Fibroblast of skin of left biceps (primary cell): ENCODE measurements at regions not wholly inside any gene's neighbourhood (a gene's known extent, or its start where the extent isn't known, plus 50 kb on each side); places are given as distances from the start of the nearest gene placed in this dataset.
"Not testable (repeated sequence)": the region's sequence is repeated elsewhere in the genome, so short reads cannot be mapped to it uniquely, and the experiment has no call there.

Experiments used
- DNase-seq, 2 experiments: peaks; one replicate each; pipeline ENCODE4 v3.0.0-alpha.2; 2013; ENCODE audit warnings: low read depth in 2 of 2

DNA sequence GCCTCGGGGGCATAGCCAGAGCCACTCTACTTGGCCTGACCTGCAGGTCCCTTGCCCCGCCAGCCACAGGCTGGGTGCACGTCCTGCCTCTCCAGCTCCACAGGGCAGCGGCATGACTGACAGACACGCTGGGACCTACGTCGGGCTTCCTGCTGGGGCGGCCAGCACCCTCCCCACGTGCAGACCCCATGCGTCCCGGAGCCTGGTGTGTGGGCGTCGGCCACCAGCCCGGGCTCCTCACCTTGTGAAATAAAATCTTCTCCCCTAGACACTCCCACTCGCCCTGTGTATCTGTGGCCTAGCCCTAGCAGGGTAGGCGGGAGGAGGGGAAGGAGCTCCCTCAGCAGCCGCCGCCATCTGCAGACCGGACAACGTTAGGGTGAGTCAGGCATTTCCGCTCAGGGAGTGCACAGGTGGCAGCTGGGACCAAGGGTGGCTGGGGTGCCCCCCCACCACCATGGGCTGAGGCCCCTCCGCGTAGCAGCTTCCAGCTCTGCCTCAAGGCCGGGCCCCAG is 119.5 kb downstream of the IGLL1 start:
- not testable (repeated sequence) for DNase-seq

GRCh38 chr22:23459645-23460516 is 120.2 kb downstream of the IGLL1 start:
- DNase-seq, result not testable (repeated sequence)

- no peak for DNase-seq
Observed at GRCh38 chr22:23458663-23459541, 121.2 kb downstream of the IGLL1 start.

GRCh38 chr22:23457380-23457985 is 122.6 kb downstream of the IGLL1 start:
- DNase-seq, result no peak

DNA sequence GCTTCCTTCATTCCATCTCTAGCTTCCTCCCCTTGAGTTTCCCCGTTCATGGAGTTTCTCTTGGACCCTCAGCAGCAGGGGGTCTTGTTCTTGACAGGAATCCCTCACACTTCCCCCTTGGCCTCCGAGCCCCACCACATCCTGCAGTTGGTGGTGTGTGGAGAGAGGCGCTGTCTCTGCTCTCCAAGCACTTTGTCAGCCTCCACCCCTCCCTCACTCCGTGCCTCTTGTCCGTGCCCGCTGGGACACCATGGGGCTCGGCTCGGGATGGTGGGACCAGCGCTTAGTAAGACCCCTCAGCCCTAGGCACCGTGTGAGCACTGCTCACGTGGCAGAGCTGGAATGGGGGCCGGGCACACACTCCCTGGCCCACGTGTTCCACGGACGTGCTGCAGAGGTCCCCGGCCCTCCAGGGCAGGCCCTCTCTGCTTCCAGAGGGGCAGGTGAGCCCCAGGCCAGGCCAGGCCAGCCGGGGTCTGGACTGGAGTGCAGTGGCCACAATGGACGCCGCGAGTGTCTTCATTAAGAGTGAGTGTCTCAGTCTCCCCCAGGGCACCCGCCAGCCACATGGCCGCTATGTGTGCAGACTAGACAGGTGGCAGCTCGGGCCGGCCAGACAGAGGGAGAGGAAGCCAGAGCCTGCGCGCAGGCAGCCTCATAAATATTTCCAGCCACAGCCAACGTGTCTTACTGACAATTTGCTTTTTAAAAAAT is 123.3 kb downstream of the IGLL1 start:
- not testable (repeated sequence) for DNase-seq

DNA sequence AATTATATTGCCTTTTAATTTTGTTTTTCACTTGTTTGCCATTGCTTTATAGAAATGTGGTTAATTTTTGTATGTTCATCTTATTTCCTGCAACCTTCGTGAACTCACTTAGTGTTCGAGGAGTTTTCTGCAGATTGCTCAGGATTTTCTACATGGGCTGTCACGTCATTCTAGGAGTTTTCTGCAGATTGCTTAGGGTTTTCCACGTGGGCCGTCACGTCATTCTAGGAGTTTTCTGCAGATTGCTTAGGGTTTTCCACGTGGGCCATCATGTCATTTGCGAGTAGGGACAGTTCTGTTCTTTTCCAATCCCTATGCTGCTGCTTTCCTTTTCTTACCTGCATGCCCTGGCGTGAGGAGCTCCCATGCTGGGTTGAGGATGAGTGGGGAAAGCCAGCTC is 125.7 kb downstream of the IGLL1 start:
- not testable (repeated sequence) for DNase-seq

- no peak for DNase-seq
Observed at GRCh38 chr22:23453277-23453676, 126.8 kb downstream of the IGLL1 start.

DNA sequence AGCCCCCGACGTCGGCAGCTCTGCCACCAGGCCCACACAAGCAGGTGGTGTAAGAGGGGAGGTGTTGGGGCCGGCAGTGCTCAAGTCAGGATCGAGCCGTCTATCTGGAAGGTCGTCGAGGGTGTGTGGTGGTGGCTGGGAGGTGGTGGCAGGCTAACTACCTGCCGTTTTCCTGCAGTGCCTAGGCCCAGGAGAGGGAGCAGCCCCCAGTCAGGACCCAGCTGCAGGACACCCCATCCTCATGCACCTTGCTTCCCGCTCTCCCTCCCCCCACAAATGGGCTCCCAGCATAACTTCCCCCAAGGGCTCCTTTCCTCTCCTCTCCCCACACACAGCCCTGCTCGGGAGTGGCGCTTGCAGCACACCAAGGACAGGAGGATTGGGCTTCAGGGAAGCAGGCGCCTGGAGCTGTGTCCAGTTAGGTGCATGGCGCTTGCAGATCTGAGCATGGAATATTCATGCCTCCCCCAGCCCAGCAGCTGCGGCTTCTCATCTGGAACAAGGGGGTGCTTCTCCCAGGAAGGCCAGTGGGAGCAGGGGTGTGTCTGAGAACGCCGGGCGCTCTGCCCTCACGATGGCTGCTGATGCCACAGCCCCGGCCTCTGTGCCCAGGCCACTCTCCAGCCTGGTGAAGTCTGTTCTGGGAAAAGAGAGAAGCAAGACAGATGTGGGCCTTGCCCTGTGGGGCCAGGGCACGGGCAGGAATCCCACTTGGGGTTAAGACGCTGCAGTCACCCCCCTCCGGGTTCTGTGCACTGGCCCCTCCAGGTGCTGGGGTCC is 127.7 kb downstream of the IGLL1 start:
- DNase-seq, result no peak

DNA sequence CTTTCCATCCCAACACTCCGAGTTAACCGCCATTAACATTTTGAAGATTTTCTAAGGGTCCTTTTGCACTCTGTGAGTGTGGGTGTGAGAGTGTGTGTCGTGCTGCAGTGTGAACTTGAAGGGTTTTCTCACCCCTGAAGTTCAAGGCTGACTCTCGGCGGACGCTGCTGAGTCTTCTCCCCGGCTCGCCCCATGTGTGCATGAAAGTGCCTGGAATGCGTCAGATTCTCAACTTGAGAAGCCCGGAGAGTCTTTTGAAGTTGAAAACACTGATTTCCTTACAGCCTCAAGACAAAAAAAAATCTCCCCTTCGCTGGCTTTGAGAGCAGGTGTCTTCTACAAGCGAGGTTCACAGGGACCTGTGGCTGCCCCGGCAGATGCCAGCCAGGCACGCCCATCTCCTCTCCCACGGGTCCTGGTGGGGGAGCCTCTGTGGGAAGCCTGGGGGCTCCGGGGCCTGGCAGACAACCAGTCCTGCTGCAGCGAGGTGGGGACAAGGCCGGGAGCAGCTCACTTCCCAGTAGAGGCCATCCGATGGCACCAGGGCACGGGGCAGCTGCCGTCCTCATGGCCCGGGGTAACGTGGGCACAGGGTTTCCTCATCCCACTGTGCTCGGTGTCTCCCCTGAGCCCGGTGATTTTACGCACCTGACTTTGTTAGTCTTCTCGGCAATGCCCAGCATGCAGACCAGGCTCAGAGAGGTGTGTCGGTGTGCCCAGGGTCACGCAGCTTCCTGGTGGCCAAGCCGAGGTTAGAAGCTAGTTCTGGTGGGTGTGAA is 128.4 kb downstream of the IGLL1 start:
- DNase-seq, result not testable (repeated sequence)

GRCh38 chr22:23450821-23451220 is 129.3 kb downstream of the IGLL1 start:
- DNase-seq, result not testable (repeated sequence)

DNA sequence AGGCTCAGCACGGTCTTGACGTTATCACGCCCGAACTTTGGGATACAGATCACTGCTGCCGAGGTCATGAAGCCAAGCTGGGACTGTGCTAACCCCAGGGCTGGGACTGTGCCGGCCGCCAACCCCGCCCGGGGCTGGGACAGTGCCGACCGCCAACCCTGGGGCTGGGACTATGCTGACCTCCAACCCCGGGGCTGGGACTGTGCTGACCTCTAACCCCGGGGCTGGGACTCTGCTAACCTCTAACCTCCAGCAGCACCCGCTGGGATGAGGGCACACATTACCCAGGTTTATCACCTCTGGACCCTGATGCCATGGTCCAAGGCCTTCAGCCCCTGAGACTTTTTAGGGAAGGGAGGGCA is 129.7 kb downstream of the IGLL1 start:
- DNase-seq, result no peak

GRCh38 chr22:23449748-23450433 is 130.2 kb downstream of the IGLL1 start:
- DNase-seq, result not testable (repeated sequence)

- DNase-seq, result not testable (repeated sequence)
Observed at GRCh38 chr22:23448499-23449288, 131.4 kb downstream of the IGLL1 start.

DNA sequence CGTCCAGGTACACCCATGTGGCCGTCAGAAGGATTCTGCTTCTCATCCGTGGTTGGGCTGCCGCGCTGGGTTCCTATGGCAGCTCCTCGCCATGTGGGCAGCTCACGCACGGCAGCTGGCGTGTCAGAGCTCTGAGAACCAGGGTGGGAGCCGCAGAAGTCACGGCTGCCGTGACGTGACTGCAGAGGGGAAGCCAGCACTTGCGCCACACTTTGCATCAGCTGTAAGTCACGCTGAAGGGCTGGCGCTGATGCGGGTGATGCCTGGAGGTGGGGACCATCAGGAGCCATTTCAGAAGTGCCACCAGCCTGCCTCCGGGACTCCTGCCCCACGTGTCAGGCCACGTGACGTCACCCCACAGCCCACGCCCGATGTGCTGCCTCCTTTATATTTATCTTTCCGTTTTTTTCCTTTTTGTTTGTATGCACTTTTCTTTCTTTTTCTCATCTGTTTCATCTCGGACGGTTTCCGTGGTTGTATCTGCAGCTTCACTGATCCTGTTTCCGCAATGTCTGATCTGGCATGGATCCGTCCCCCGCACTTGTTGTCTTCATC is 133.2 kb downstream of the IGLL1 start:
- no peak for DNase-seq

GRCh38 chr22:23446194-23446593 is 133.9 kb downstream of the IGLL1 start:
- DNase-seq, result not testable (repeated sequence)

DNA sequence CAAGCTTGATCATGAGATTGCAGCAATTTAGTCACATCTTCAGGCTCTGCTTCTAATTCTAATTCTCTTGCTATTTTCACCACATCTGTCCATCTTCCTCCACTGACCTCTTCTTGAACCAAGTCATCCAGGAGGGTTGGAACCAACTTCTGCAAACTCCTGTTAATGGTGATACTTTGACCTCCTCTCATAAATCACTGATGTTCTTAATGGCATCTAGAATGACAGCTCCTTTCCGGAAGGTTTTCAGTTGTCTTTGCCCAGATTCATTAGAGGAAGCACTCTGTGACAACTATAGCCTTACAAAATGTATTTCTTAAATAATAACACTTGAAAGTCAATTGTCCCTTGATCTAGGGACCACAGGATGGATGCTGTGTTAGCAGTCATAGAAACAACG is 136.2 kb downstream of the IGLL1 start:
- DNase-seq, result not testable (repeated sequence)

DNA sequence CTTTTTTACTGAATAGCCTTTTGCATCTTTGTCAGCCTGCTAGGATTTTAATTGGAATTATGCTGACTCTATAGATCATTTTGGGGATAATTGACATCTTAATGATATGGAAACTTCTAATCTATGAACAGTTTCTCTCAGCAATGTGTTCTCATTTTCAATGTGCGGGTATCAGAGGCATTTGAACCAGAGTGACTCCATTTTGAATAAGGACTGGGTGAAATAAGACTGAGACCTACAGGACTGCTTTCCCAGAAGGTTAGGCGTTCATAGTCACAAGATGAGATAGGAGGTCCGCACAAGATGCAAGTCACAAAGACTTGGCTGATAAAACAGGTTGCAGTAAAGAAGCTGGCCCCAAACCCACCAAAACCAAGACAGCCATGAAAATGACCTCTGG is 140.5 kb downstream of the IGLL1 start:
- DNase-seq, result not testable (repeated sequence)

GRCh38 chr22:23438216-23438615 is 141.9 kb downstream of the IGLL1 start:
- no peak for DNase-seq
